Right cardiac atrium (tissue), 5 donors: ENCODE measurements at regions not wholly inside any gene's neighbourhood (a gene's known extent, or its start where the extent isn't known, plus 50 kb on each side); places are given as distances from the start of the nearest gene placed in this dataset.

Source experiments
- ATAC-seq, 2 donors: fragments of 200-7000 bp; cut with Tn5 transposase; one replicate each; pipeline versions ENCODE4 v1.8.0 to v1.9.1; 2020; ENCODE audit warnings: moderate library complexity in 2 of 2, mild to moderate bottlenecking in 1 of 2
- DNase-seq, 3 donors: peaks; one replicate each; pipeline ENCODE4 v3.0.0-alpha.2; 2020
- H3K27ac ChIP-seq: one replicate; pipeline ENCODE4 v1.5.1; 2013; ENCODE audit warnings: mild to moderate bottlenecking, low read length, control low read depth, moderate library complexity
- H3K27me3 ChIP-seq: one replicate; pipeline ENCODE4 v1.6.1; 2013; ENCODE audit not compliant: control insufficient read depth, insufficient read depth
- H3K4me1 ChIP-seq: one replicate; pipeline ENCODE4 v1.6.1; 2013; ENCODE audit warnings: low read length; ENCODE audit not compliant: control insufficient read depth, insufficient read depth
- H3K4me3 ChIP-seq: one replicate; pipeline ENCODE4 v1.5.1; 2013; ENCODE audit warnings: low read length, control low read depth
- H3K9me3 ChIP-seq: one replicate; pipeline ENCODE4 v1.6.1; 2013; ENCODE audit warnings: low read length; ENCODE audit not compliant: control insufficient read depth
- WGBS: extraction: QIAGEN DNeasy Blood & Tissue Kit; methylation state at CpG from one replicate; pipeline ENCODE4 v1.1.7; 2013; 5-methylcytosine and 5-hydroxymethylcytosine counted together
- intact Hi-C, 4 donors: fragments of 100-400 bp; cut with DNase I; formaldehyde crosslinking; loops; one replicate each; pipeline versions ENCODE4 v1.11.0 to v1.14.0; 2022 to 2023
- donor health status: healthy with polysubstance abuse.
- donor health status: DM: no; HTN: yes; CAD: no.
- donor health status: DM: no; HTN: no; CAD: no.
- donor health status: DM: no; HTN: yes; CAD: no; lungs with severe emphysema.
- donor health status: DM: yes; HTN: yes; CAD: no.

DNA sequence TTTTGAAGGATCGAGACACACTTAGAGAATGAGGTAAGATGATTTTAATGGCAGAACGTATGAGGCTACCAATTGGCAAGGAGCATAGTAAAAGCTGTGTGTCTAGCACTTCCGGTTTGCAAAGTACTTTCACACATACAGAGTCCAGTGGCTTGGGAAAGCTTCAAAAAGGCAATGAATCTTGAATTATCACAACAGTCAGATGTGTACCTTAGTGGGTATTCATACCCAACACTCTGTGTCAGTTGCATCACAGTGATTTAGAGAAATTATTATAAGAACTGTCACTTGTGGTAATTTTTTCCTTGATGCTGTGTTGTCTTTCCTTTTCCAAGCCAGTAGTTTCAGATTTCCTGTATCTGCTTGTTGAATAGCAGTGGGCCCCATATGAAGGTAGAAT, 424.1 kb downstream of the PCNX1 start:
- intact Hi-C loops = no loop called here
- WGBS = 46% methylated on average over 3 of the region's 3 CpGs
- Histone ChIP-seq H3K4me3 (no peak overlapping the region), H3K4me1 (no peaks in the 10 kb centered on the region), H3K27ac (no peak overlapping the region), H3K27me3 (no peaks in the 10 kb centered on the region), H3K9me3 (no peaks in the 10 kb centered on the region)
- no peak for ATAC-seq
- no peak for DNase-seq

DNA sequence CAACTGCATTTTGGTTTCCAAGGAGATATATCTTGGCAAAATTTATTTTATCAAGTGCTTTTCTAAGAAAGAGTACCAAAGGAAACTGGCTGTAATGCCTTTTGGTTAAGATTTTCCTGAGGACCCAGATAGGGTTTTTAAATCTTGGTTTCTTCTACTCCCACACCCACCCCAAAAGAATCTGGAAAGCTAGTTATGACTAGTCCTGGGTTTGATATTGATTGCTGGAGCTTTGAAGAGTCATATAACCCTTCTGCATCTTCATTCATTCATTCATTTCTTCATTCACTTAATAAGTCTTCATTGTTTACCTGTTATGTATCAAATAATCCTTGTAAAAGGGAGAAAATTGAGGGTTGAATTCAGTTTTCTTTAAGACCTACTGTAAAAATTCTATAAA, 425.2 kb downstream of the PCNX1 start:
- DNase-seq (no peak), ATAC-seq (no peak)
- H3K9me3 ChIP-seq = no peaks in the 10 kb centered on the region
- H3K4me3 ChIP-seq = no peak overlapping the region
- intact Hi-C loops = no loop called here
- no peaks in the 10 kb centered on the region for H3K4me1 ChIP-seq
- no peak overlapping the region for H3K27ac ChIP-seq
- H3K27me3 ChIP-seq = no peaks in the 10 kb centered on the region

DNA sequence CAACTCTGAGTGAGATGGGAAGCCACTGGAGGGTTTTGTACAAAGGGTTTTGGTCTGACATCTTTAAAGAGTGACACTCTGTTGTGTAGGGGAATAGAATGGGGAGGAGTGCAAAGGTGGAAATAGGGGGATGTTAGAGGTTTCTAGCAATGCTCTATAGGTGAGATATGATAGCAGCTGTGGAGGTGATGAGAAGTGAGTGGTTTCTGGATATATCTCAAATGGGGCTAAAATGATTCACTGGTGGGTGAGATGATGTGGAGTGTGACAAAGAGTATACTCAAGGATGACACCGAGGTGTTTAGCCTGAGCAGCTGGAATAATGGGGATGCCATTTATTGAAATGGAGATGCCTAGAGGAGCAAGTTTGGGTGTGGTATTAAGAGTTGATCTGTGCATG, 426.4 kb downstream of the PCNX1 start:
- H3K9me3 ChIP-seq = no peaks in the 10 kb centered on the region
- H3K4me1 ChIP-seq = no peaks in the 10 kb centered on the region
- DNase-seq = no peak
- 92% methylated on average over 1 of the region's 1 CpG for WGBS
- H3K27ac ChIP-seq = no peak overlapping the region
- H3K4me3 ChIP-seq = no peak overlapping the region
- ATAC-seq = no peak
- intact Hi-C loops = no loop called here
- no peaks in the 10 kb centered on the region for H3K27me3 ChIP-seq

DNA sequence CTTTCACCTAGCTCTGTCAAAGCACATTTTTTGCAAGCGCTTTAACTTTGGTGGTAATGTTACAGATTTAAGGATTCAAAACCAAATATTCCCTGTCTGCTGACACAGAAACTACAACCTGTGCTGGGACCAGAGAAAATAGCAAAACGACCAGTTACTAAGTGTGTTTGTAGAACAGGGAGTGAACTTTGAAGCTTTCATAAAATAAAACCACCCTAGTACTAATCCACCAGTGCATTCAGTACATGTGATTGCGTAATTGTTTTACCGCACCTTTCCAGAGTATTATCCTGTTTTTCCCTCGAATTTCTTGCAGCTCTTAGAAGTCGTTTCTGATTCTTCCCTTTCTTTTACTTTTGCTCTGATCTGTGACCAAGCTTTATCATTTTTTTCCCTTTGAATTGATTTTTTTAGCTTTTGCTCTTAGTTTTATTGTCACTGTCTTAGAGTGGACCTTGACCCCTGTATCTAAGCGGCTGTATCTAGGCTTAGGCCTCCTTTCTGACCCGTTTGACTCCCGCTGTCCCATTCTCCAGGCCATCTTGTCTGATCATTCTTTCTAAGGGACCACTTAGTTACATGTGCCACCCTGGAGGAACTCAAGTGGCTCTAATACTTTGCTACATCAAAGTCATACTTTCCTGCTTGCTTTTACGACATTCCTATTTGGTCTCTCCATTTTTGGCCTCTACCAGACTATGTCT, 429.4 kb downstream of the PCNX1 start:
- H3K9me3 ChIP-seq = no peaks in the 10 kb centered on the region
- WGBS = 95% methylated on average over 10 of the region's 10 CpGs
- H3K27ac ChIP-seq = no peak overlapping the region
- intact Hi-C loops = no loop called here
- H3K27me3 ChIP-seq = no peaks in the 10 kb centered on the region
- no peaks in the 10 kb centered on the region for H3K4me1 ChIP-seq
- ATAC-seq (no peak), DNase-seq (no peak)
- H3K4me3 ChIP-seq = no peak overlapping the region

DNA sequence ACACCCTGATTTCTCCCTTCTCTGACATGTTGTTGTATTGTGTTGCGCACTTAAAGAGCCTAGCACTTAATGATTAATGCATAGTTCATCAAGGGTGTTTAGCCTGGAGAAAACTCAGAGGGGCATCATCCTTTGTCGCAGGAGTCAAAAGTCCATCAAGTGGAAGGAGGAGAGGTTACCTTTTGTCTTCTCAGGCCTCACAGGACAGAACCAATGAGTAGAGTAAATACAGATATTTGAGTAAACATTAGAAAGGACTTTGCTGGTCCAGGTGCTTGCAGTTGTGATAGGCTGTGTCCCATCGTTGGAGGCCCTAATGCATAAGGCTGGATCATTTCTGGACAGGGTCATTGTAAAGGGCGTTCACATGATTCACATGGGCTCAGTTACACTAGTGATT, 430.9 kb downstream of the PCNX1 start:
- no peaks in the 10 kb centered on the region for H3K4me1 ChIP-seq
- intact Hi-C loops = no loop called here
- no peaks in the 10 kb centered on the region for H3K27me3 ChIP-seq
- H3K9me3 ChIP-seq = no peaks in the 10 kb centered on the region
- ATAC-seq (no peak), DNase-seq (no peak)
- WGBS = 92% methylated on average over 4 of the region's 4 CpGs
- no peak overlapping the region for H3K27ac ChIP-seq
- no peak overlapping the region for H3K4me3 ChIP-seq

DNA sequence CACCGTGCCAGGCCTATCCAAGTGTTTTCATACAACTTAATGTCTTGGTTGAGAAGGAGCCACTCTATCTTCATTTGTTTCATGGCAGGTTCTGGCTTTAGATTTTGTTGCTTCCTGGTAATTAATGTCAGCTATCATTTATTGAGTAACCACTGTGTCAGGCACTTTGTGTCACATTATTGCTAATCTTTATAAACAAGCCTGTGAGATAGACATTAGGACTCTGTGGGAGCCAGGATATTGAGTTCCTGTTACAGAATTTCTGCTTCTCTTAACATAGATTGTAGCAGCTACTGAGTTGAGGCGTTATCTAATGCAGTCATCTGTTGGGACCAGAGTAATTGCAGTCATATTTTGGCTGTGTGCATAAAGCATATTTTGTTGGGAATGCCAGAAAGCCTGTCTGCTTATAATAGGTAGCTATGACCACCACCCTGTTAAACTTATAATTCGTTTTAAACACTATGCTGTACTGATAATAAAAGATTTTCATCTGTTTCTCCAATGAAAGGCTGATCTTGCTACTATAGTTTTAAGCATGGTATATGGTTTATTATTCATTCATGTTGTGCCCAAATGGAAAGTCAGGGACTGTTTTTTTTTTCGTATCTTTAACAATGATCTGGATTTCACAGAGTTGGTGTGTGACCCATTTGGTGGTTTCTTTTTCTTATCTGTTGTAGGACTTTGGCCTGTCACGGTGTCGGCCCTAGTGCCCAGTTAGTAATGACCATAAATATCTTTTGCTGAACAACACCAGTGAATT, 432.6 kb downstream of the PCNX1 start:
- intact Hi-C loops = no loop called here
- Histone ChIP-seq H3K27ac (no peak overlapping the region), H3K9me3 (no peaks in the 10 kb centered on the region), H3K27me3 (no peaks in the 10 kb centered on the region), H3K4me1 (no peaks in the 10 kb centered on the region), H3K4me3 (no peak overlapping the region)
- DNase-seq = no peak
- WGBS = 79% methylated on average over 6 of the region's 6 CpGs
- no peak for ATAC-seq

DNA sequence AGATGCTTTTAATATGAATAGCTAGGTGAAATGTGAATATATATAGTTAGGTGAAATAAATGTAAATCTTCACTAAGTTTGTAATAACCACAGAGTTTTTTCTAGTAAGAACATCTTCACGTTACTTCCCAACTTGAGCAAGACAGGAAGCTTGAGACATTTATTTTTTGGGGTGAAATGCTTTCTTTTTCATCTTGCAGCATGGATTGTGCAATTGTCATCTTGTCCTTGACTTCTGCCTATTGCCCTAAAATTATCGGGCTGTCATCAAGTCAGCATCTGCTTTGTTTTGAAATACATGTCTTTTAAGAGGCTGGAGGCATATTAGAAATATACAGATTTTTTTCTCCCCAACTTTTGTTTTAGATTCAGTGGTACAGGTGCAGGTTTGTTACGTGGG, 433.9 kb downstream of the PCNX1 start:
- no peak overlapping the region for H3K4me3 ChIP-seq
- no peaks in the 10 kb centered on the region for H3K27me3 ChIP-seq
- no peak for ATAC-seq
- intact Hi-C loops = no loop called here
- DNase-seq = no peak
- H3K4me1 ChIP-seq = no peaks in the 10 kb centered on the region
- no peaks in the 10 kb centered on the region for H3K9me3 ChIP-seq
- no peak overlapping the region for H3K27ac ChIP-seq
- WGBS = 88% methylated on average over 3 of the region's 3 CpGs

DNA sequence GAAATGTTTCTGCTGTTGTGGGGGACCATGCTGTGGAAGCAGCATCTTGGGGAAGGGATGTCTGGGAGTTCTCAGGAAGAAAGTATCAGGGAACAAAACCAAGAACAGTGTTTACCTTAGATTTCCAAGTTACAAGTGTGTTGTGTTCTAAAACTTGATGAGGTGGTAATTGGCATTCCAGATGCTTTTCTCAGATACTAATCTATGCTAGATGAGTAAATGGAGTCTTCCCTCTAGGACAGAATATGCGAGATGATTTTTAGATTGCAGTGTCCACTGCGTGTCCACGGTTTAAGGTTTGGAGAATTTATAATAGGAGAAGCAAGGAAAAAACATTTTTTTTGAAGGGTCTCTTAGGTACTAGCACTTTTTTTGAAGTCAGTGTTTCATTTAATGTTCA, 436.5 kb downstream of the PCNX1 start:
- no peaks in the 10 kb centered on the region for H3K9me3 ChIP-seq
- no peak overlapping the region for H3K4me3 ChIP-seq
- H3K27ac ChIP-seq = no peak overlapping the region
- no peaks in the 10 kb centered on the region for H3K4me1 ChIP-seq
- intact Hi-C loops = no loop called here
- ATAC-seq (no peak), DNase-seq (no peak)
- no peaks in the 10 kb centered on the region for H3K27me3 ChIP-seq
- 88% methylated on average over 3 of the region's 3 CpGs for WGBS

DNA sequence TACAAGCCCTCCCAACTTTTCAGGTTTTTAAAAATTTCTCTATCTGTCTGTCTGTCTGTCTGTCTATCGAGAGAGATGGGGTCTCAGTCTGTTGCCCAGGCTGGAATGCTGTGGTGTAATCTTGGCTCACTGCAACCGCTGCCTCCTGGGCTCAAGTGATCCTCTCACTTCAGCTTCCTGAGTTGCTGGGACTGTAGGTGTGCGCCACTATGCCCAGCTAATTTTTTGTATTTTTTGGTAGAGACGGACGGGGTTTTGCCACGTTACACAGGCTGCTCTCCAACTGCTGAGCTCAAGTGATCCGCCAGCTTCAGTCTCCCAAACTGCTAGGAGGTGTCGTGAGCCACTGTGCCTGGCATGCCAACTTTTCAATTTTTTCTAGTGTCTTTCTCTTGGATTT, 437.2 kb downstream of the PCNX1 start:
- no peak overlapping the region for H3K27ac ChIP-seq
- no peak for ATAC-seq
- 98% methylated on average over 8 of the region's 8 CpGs for WGBS

DNA sequence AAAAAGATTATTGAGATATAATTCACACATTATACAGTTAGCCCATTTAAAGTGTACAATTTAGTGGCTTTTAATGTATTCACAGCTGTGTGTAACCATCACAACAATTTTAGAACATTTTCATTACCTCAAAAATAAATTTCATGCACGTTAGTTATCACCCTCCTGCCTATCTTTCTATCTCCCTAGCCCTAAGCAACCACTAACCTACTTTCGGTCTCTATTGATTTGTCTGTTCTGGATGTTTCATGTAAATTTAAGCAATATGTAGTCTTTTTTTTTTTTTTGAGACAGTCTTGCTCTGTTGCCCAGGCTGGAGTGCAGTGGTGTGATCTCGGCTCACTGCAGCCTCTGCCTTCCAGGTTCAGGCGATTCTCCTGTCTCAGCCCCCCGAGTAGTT, 439.4 kb downstream of the PCNX1 start:
- no peak overlapping the region for H3K4me3 ChIP-seq
- DNase-seq (no peak), ATAC-seq (no peak)
- H3K27me3 ChIP-seq = no peaks in the 10 kb centered on the region
- no peaks in the 10 kb centered on the region for H3K9me3 ChIP-seq
- H3K27ac ChIP-seq = no peak overlapping the region
- H3K4me1 ChIP-seq = peaks cover 1% of the 10 kb centered on the region
- 96% methylated on average over 5 of the region's 5 CpGs for WGBS
- intact Hi-C loops = no loop called here

More for the DNA sequence above, 437.2 kb downstream of the PCNX1 start:
- Histone ChIP-seq H3K4me1 (no peaks in the 10 kb centered on the region), H3K9me3 (no peaks in the 10 kb centered on the region), H3K4me3 (no peak overlapping the region), H3K27me3 (no peaks in the 10 kb centered on the region)
- intact Hi-C loops = no loop called here
- no peak for DNase-seq

DNA sequence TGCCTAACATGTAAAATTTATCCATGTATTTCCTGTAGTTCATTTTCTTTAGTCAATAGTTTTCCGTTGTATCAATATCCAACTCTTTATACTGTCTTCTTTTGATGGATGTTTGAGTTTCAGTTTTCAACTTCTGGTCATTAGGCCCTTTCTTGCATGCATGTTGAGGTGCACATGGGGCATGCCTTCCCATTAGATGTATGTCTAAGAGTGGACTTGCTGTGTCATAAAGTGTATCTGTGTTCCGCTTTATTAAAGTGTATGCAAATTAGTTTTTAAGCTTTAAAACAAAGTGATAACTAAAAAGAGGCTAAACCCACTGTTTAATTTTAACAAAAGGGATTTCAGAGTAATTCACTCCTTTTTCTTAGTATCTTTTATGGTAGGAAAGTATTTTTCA, 441.1 kb downstream of the PCNX1 start:
- Histone ChIP-seq H3K4me3 (no peak overlapping the region), H3K27ac (no peak overlapping the region), H3K4me1 (peaks cover 1% of the 10 kb centered on the region), H3K9me3 (no peaks in the 10 kb centered on the region), H3K27me3 (no peaks in the 10 kb centered on the region)
- intact Hi-C loops = no loop called here
- no peak for ATAC-seq
- DNase-seq = no peak
- 96% methylated on average over 2 of the region's 2 CpGs for WGBS
